H1 (cell line): ENCODE measurements at regions not wholly inside any gene's neighbourhood (a gene's known extent, or its start where the extent isn't known, plus 50 kb on each side); places are given as distances from the start of the nearest gene placed in this dataset.

Experiments
- CTCF ChIA-PET: fragments of 300-600 bp; sonication (Branson Sonifier 250); formaldehyde crosslinking; loops from one replicate; lab custom pipeline; 2021; ENCODE audit not compliant: partially characterized antibody; lab: Charles Lee
- POLR2A ChIA-PET: fragments of 300-600 bp; sonication (Branson Sonifier 250); formaldehyde crosslinking; loops from one replicate; lab custom pipeline; 2021; ENCODE audit warnings: inconsistent platforms; ENCODE audit not compliant: partially characterized antibody; lab: Charles Lee
- DNase-seq, 2 experiments: peaks; one replicate each; pipeline versions ENCODE4 v3.0.0 to v3.0.0-alpha.2; 2010 to 2022; ENCODE audit warnings: low spot score in 2 of 2, low read depth in 1 of 2, mixed read lengths in 1 of 2
- FAIRE-seq: peaks from 2 replicates; lab custom pipeline; 2011; peaks lifted over from hg19 to GRCh38; lab: Jason Lieb, UNC
- H2AFZ ChIP-seq: 2 replicates; pipeline ENCODE4 v1.8.1; 2012; ENCODE audit warnings: low read length, inconsistent platforms
- H2AK5ac ChIP-seq: 2 replicates; pipeline ENCODE4 v1.6.1; 2013; ENCODE audit warnings: low read depth, low read length
- H2BK120ac ChIP-seq: replicated peaks from 2 replicates; pipeline ENCODE3; 2013; ENCODE audit warnings: low read depth, low read length, inconsistent platforms
- H2BK12ac ChIP-seq: 2 replicates; pipeline ENCODE4 v1.6.1; 2013; ENCODE audit warnings: low read depth, low read length
- H2BK15ac ChIP-seq: 2 replicates; pipeline ENCODE4 v1.6.1; 2013; ENCODE audit warnings: low read length
- H2BK20ac ChIP-seq: 2 replicates; pipeline ENCODE4 v1.6.1; 2013; ENCODE audit warnings: low read length
- H2BK5ac ChIP-seq: 2 replicates; pipeline ENCODE4 v1.6.1; 2013; ENCODE audit warnings: low read depth, low read length
- H3K14ac ChIP-seq: 2 replicates; pipeline ENCODE4 v1.6.1; 2013; ENCODE audit warnings: inconsistent platforms; ENCODE audit not compliant: insufficient read length
- H3K18ac ChIP-seq: 2 replicates; pipeline ENCODE4 v1.6.1; 2013; ENCODE audit warnings: low read length; ENCODE audit errors: extremely low read depth
- H3K23ac ChIP-seq: 2 replicates; pipeline ENCODE4 v1.6.1; 2013; ENCODE audit warnings: inconsistent platforms; ENCODE audit not compliant: insufficient read length
- H3K23me2 ChIP-seq: 2 replicates; pipeline ENCODE4 v1.6.1; 2013; ENCODE audit warnings: low read depth, low read length
- H3K27ac ChIP-seq: 2 replicates; pipeline ENCODE4 v1.6.1; 2011; ENCODE audit warnings: low read depth, low read length, inconsistent platforms
- H3K27me3 ChIP-seq, 4 experiments: replicated peaks in 1 of 4; 1 replicate in 1 of 4; 2 replicates in 3 of 4; pipeline versions ENCODE4 v1.6.1 to v1.8.1; 2011 to 2013; ENCODE audit warnings: low read length in 3 of 4, mild to moderate bottlenecking in 3 of 4, inconsistent platforms in 2 of 4, mixed read lengths in 2 of 4, moderate library complexity in 1 of 4; ENCODE audit not compliant: control insufficient read depth in 3 of 4, insufficient read depth in 3 of 4; ENCODE audit errors: extremely low read depth in 1 of 4
- H3K36me3 ChIP-seq, 4 experiments: 2 replicates each; pipeline versions ENCODE4 v1.6.1 to v1.8.1; 2011 to 2013; ENCODE audit warnings: mild to moderate bottlenecking in 4 of 4, low read length in 3 of 4, moderate library complexity in 2 of 4, control low read depth in 1 of 4, inconsistent platforms in 1 of 4; ENCODE audit not compliant: insufficient read depth in 4 of 4, control insufficient read depth in 2 of 4
- H3K4ac ChIP-seq: replicated peaks from 2 replicates; pipeline ENCODE3; 2013; ENCODE audit warnings: low read length, low read depth, mixed read lengths, inconsistent platforms; ENCODE audit not compliant: insufficient read length
- H3K4me1 ChIP-seq, 4 experiments: replicated peaks in 1 of 4; 1 replicate in 1 of 4; 2 replicates in 3 of 4; pipeline versions ENCODE4 v1.6.1 to v1.8.1; 2011 to 2013; ENCODE audit warnings: low read length in 3 of 4, inconsistent platforms in 2 of 4, mixed read lengths in 1 of 4; ENCODE audit not compliant: insufficient read depth in 4 of 4, control insufficient read depth in 3 of 4
- H3K4me2 ChIP-seq, 2 experiments: 2 replicates each; pipeline versions ENCODE4 v1.6.1 to v1.8.1; 2011 to 2013; ENCODE audit warnings: low read depth in 2 of 2, low read length in 2 of 2, control low read depth in 1 of 2, inconsistent platforms in 1 of 2, mild to moderate bottlenecking in 1 of 2; ENCODE audit not compliant: insufficient read depth in 1 of 2
- H3K4me3 ChIP-seq, 4 experiments: fragments of 200-600, 300-600 bp in 1 of 4; sonication (generic), shearing (Covaris generic), sonication (Bioruptor Twin) in 1 of 4; 2 replicates each; pipeline versions ENCODE4 v1.5.1 to v1.8.1; 2011 to 2016; ENCODE audit warnings: low read length in 4 of 4, low read depth in 3 of 4, control low read depth in 2 of 4, inconsistent platforms in 2 of 4, mild to moderate bottlenecking in 2 of 4, mixed read lengths in 1 of 4, moderate library complexity in 1 of 4; ENCODE audit not compliant: insufficient read depth in 2 of 4; ENCODE audit errors: extremely low read depth in 1 of 4
- H3K56ac ChIP-seq: replicated peaks from 2 replicates; pipeline ENCODE3; 2013; ENCODE audit warnings: low read depth, mild to moderate bottlenecking, mixed read lengths, low read length, inconsistent platforms; ENCODE audit not compliant: insufficient read length
- H3K79me1 ChIP-seq: 2 replicates; pipeline ENCODE4 v1.6.1; 2013; ENCODE audit warnings: low read depth, low read length, control low read depth
- H3K79me2 ChIP-seq, 2 experiments: 2 replicates each; pipeline versions ENCODE4 v1.6.1 to v1.8.1; 2012 to 2013; ENCODE audit warnings: low read length in 2 of 2, mild to moderate bottlenecking in 2 of 2, inconsistent platforms in 1 of 2; ENCODE audit not compliant: insufficient read depth in 2 of 2, control insufficient read depth in 1 of 2
- H3K9ac ChIP-seq, 4 experiments: replicated peaks in 1 of 4; 1 replicate in 1 of 4; 2 replicates in 3 of 4; pipeline versions ENCODE4 v1.6.1 to v1.8.1; 2011 to 2013; ENCODE audit warnings: low read depth in 3 of 4, low read length in 3 of 4, control low read depth in 2 of 4, mild to moderate bottlenecking in 2 of 4, moderate library complexity in 2 of 4, inconsistent platforms in 1 of 4; ENCODE audit errors: extremely low read depth in 1 of 4
- H3K9me3 ChIP-seq, 2 experiments: 2 replicates each; pipeline versions ENCODE4 v1.6.1 to v1.8.1; 2012 to 2013; ENCODE audit warnings: mild to moderate bottlenecking in 2 of 2, moderate library complexity in 2 of 2, control low read depth in 1 of 2, inconsistent platforms in 1 of 2, low read depth in 1 of 2, low read length in 1 of 2, mixed read lengths in 1 of 2; ENCODE audit not compliant: insufficient read depth in 2 of 2
- H4K20me1 ChIP-seq, 2 experiments: replicated peaks in 1 of 2; 2 replicates each; pipeline versions ENCODE3 to v1.8.1; 2011 to 2013; ENCODE audit warnings: inconsistent platforms in 2 of 2, low read length in 2 of 2, mild to moderate bottlenecking in 1 of 2; ENCODE audit not compliant: insufficient read depth in 2 of 2, control insufficient read depth in 1 of 2
- H4K5ac ChIP-seq: 2 replicates; pipeline ENCODE4 v1.6.1; 2013; ENCODE audit warnings: low read length, low read depth, mixed read lengths, inconsistent platforms; ENCODE audit not compliant: insufficient read length
- H4K8ac ChIP-seq: 2 replicates; pipeline ENCODE4 v1.8.0; 2013; ENCODE audit warnings: mild to moderate bottlenecking, moderate library complexity, low read length, inconsistent platforms; ENCODE audit not compliant: insufficient read depth; ENCODE audit errors: extremely low read depth
- H4K91ac ChIP-seq: replicated peaks from 2 replicates; pipeline ENCODE3; 2013; ENCODE audit warnings: low read length, mixed read lengths, inconsistent platforms; ENCODE audit not compliant: insufficient read length
- ATF3 ChIP-seq: IDR thresholded peaks from 2 replicates; pipeline ENCODE4 v1.6.1; 2011; ENCODE audit warnings: low read depth, mild to moderate bottlenecking, low read length; ENCODE audit not compliant: insufficient read depth
- BACH1 ChIP-seq: IDR thresholded peaks from 2 replicates; pipeline ENCODE4 v1.6.1; 2012; ENCODE audit warnings: low read length, improper control_type of control experiment
- CEBPB ChIP-seq: IDR thresholded peaks from 2 replicates; pipeline ENCODE4 v1.6.1; 2012; ENCODE audit warnings: low read depth, low read length
- JUN ChIP-seq: IDR thresholded peaks from 2 replicates; pipeline ENCODE4 v1.6.1; 2011; ENCODE audit warnings: low read depth, mild to moderate bottlenecking, improper control_type of control experiment, low read length
- KDM5A ChIP-seq: fragments of 200-600 bp; IDR thresholded peaks from 2 replicates; pipeline ENCODE4 v1.7.1; 2012; ENCODE audit warnings: mild to moderate bottlenecking, low read length, inconsistent platforms, mixed read lengths
- POU5F1 ChIP-seq: IDR thresholded peaks from 2 replicates; pipeline ENCODE4 v1.6.1; 2011; ENCODE audit warnings: low read depth, mild to moderate bottlenecking, low read length, moderate library complexity
- RXRA ChIP-seq: IDR thresholded peaks from 2 replicates; pipeline ENCODE4 v1.6.1; 2011; ENCODE audit warnings: low read depth, mild to moderate bottlenecking, low read length, moderate library complexity; ENCODE audit not compliant: insufficient read depth
- SIX5 ChIP-seq: IDR thresholded peaks from 2 replicates; pipeline ENCODE4 v1.6.1; 2011; ENCODE audit warnings: mild to moderate bottlenecking, low read depth, low read length
- SP1 ChIP-seq: IDR thresholded peaks from 2 replicates; pipeline ENCODE4 v1.6.1; 2011; ENCODE audit warnings: low read depth, low read length
- SP4 ChIP-seq: IDR thresholded peaks from 2 replicates; pipeline ENCODE4 v1.6.1; 2012; ENCODE audit warnings: low read length, inconsistent platforms
- SRF ChIP-seq: IDR thresholded peaks from 2 replicates; pipeline ENCODE4 v1.6.1; 2011; ENCODE audit warnings: mild to moderate bottlenecking, low read depth, low read length, moderate library complexity
- WGBS, 2 experiments: shearing (Covaris generic) in 1 of 2; methylation state at CpG; one replicate each; pipeline versions ENCODE4 v1.1.6 to v1.1.7; 2013 to 2015; ENCODE audit warnings: low lambda C conversion rate in 2 of 2, mixed read lengths in 2 of 2, inconsistent platforms in 1 of 2, low coverage in 1 of 2, missing lambda C conversion rate in 1 of 2; ENCODE audit not compliant: insufficient replicate concordance in 2 of 2, insufficient coverage in 1 of 2, insufficient read length in 1 of 2; ENCODE audit errors: extremely low coverage in 1 of 2, missing lambda C conversion rate in 1 of 2; 5-methylcytosine and 5-hydroxymethylcytosine counted together
- TF ChIP-seq, protein P1 (sequence below): IDR thresholded peaks from 2 replicates; pipeline ENCODE4 v1.6.1; 2011; ENCODE audit warnings: low read length, improper control_type of control experiment
- TF ChIP-seq, protein P2 (sequence below): IDR thresholded peaks from 2 replicates; pipeline ENCODE4 v1.6.1; 2012; ENCODE audit warnings: inconsistent platforms

GRCh38 chr15:31557899-31558298 is 231.3 kb downstream of the KLF13 start:
- H4K5ac ChIP-seq: no peak overlapping the region
- H4K91ac ChIP-seq: no peak overlapping the region
- no peak overlapping the region for H2AFZ ChIP-seq
- H2BK5ac ChIP-seq: no peak overlapping the region
- no peak overlapping the region for H2BK12ac ChIP-seq
- POLR2A ChIA-PET: no interaction called here
- FAIRE-seq (no peak), DNase-seq (no peak)
- no peaks in the 10 kb centered on the region for H3K36me3 ChIP-seq
- H2BK20ac ChIP-seq: no peak overlapping the region
- CTCF ChIA-PET: interaction anchor here (0.9 kb wide), 1 partner anchor 410 kb away, joined by 3 read pairs; no protein-coding TSS in a partner anchor
- TF ChIP-seq, protein P1, sequence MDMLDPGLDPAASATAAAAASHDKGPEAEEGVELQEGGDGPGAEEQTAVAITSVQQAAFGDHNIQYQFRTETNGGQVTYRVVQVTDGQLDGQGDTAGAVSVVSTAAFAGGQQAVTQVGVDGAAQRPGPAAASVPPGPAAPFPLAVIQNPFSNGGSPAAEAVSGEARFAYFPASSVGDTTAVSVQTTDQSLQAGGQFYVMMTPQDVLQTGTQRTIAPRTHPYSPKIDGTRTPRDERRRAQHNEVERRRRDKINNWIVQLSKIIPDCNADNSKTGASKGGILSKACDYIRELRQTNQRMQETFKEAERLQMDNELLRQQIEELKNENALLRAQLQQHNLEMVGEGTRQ: no peak
- TF ChIP-seq POU5F1: no peak
- TF ChIP-seq SIX5: no peak
- TF ChIP-seq SP4: no peak
- TF ChIP-seq BACH1: no peak
- no peak for TF ChIP-seq SRF
- TF ChIP-seq CEBPB: no peak
- TF ChIP-seq, protein P2, sequence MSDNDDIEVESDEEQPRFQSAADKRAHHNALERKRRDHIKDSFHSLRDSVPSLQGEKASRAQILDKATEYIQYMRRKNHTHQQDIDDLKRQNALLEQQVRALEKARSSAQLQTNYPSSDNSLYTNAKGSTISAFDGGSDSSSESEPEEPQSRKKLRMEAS: no peak
- TF ChIP-seq ATF3: no peak
- TF ChIP-seq SP1: no peak
- TF ChIP-seq JUN: no peak
- no peak for TF ChIP-seq RXRA
- no peak for TF ChIP-seq KDM5A
- no peak overlapping the region for H3K23ac ChIP-seq
- no peak overlapping the region for H2BK15ac ChIP-seq
- H2BK120ac ChIP-seq: no peak overlapping the region
- 87% methylated on average over 7 of the region's 7 CpGs; no CpG with 5 or more reads in 1 of the 2 experiments for WGBS, 2 experiments
- no peak overlapping the region for H3K4me3 ChIP-seq
- H3K79me1 ChIP-seq: no peaks in the 10 kb centered on the region
- no peaks in the 10 kb centered on the region for H3K27me3 ChIP-seq
- no peak overlapping the region for H4K8ac ChIP-seq
- no peak overlapping the region for H3K18ac ChIP-seq
- H3K27ac ChIP-seq: no peak overlapping the region
- no peak overlapping the region for H2AK5ac ChIP-seq
- no peaks in the 10 kb centered on the region; a peak in 1 of 4 replicates for H3K79me2 ChIP-seq
- H3K23me2 ChIP-seq: no peaks in the 10 kb centered on the region; the same call in 1 of the 2 replicates
- H3K4ac ChIP-seq: no peak overlapping the region
- H3K4me1 ChIP-seq: no peaks in the 10 kb centered on the region
- H4K20me1 ChIP-seq: peaks cover 0 to 4% of the 10 kb centered on the region in 2 experiments
- H3K14ac ChIP-seq: no peak overlapping the region
- no peak overlapping the region for H3K9ac ChIP-seq
- no peaks in the 10 kb centered on the region for H3K9me3 ChIP-seq
- no peak overlapping the region for H3K4me2 ChIP-seq
- H3K56ac ChIP-seq: no peak overlapping the region
